ENCODE measurements at regions not wholly inside any gene's neighbourhood (a gene's known extent, or its start where the extent isn't known, plus 50 kb on each side); places are given as distances from the start of the nearest gene placed in this dataset.

DNA sequence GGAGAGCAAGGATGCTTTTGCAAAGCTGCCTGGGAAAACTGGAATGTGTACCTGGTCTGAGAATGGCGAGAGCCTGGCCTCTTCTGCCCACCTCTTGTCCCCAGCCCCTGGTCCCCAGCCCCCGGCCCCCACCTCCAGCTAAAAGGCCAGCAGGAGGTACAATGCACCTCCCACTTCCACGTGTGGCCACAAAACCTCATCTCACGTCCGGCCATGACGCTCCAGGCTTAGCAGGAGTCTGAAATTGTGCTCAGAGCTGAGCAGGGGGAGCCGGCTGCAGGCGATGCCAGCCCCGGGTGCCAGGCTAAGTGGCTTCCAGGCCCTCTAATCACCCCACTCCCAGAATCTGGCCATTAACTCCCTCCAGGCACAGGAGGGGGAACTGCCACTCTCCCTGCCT is 83.1 kb upstream of the PRR20G start:
- DNase-seq: no peak

DNA sequence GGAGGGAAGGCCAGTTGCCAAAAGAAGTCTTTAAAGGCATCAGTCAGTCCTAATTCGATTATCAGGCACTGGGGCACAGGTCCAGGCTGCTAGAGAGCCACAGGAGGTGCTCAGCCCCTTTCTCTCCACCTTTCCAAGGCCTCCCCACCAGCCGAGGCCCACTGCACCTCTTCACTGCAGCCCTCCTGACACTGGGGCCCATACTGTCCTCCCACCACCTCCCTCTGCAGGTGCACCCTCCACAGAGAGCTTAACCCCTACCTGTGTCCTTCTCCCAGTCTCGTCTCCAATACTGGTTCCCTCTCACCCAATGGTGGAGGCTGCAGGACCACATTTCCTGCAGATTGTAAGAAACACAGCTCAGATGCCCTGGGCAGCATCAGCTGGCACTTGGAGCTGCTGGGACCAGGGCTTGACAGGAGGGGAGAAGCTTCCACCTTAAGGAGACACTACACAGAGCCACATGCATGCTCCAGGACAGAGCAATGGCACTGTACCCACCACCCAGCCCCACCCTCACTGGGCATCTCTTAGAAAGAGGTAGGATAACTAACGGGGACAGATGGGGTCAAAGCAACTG is 81.6 kb upstream of the PRR20G start:
- no peak for DNase-seq

DNA sequence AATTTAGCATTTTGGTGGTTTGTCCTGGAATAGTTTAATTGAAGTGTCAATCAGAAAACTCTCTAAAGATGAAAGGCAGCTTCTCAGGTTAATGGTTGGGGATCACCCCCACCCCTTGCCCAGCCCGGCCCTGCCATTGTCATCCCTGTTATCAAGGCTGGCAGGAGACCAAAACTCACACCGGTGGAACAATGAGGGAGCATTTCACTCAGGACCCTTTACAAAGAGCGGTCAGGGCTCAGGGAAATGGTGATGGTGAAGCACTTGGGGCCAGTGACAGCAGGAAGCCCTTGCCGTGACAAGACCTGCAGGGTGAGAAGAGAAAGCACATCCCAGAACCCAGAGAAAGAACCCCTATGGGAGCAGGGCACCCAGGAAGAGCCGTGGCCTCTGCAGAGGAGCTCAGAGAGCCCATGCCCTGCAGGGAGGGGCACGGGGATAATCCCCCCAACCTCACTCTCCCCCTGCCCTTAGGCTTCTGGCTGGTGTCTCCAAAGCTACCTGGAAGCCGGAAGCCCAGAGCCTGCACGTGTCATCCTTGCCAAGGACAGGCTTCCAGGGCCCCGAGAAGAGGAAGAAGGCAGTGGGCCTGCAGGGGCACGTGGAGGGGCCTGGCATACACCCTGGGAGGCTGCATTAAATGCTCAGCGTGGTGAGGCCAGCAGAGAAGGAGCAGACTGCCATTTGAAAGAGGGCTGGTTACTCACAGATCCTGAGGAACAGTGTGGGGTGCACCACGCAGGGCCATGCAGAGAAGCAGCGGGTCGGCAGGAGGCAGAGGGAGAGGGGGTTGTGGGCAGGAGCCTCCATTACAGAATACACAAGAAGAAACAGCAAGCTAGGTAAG is 80.6 kb upstream of the PRR20G start:
- no peak for DNase-seq

DNA sequence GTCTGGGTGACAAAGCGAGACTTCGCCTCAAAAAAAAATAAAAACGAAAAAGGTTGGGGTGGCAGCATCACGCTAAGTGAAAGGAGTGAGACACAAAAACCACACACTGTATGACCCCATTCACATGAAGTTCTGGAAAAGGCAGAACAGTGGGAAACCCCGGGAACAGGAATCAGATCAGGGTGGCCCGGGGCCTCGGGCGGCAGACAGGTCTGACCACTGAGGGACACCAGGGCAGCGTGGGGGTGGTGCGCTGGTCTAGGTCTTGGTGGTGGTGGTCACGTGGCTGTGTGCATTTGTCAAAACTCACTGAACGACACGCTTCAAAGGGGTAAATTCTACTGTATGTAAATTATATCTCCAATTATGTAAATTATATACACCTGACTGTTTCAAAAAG is 79.7 kb upstream of the PRR20G start:
- DNase-seq: no peak

DNA sequence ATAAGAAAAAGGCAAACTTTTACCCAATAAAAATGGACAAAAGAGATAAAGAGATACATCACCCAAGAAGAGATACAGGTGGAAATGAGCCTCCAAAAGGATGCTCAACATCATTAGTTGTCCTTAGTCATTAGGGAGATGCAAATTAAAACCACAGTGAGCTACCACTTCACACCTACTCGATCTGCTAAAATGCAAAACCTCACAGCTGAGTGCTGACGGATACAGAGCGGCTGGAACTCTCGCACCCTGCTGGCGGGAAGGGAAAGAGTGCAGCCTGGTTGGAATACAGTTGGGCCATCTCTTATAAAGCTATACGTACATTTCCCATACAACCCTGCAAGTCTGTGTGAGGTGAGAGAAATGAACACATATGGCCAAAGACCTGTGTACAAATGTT is 78.5 kb upstream of the PRR20G start:
- no peak for DNase-seq

DNA sequence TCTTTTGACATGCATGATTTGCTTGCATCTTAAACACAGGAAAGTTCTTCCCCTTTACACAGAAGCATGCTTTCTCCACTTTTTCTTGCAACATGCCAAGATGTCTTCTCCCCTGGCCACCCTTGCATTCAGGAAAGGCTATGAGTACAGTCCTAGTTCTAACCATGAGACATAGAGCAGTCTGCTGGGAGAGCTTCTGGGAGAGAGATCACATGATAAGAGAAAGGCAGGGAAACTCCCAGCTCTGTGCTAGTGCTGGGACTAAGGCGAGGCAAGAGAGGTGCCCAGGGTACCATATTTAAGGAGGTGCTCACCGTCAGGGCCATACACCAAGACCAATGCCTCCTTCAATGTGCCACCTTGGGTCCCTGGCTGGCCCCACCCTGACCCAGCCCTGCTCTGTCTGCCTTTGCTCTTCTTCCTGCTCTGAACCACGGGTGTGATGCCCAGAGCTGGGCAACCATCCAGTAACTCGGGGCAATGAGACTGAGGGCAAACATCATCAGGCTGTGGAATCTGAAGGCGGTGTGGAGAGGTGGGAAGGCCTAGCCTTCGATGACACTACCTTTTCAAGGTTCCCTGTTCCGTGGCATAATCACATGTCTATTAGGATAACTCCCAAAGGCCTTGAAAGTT is 77.4 kb upstream of the PRR20G start:
- no peak for DNase-seq

DNA sequence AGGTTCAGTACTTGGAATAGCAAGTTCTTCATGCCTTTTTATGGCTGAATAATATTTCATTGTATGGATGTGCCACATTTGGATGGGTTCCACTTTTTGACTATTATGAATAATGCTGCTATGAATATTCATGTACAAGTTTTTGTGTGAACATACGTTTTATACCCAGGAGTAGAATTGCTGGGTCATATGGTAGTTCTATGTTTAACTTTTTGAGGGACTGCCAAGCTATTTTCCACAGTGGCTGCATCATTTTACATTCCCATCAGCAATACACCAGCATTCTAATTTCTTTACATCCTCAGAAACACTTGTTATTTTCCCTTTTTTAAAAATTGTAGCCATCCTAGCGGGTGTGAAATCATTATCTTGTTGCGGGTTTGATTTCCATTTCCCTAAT is 76.0 kb upstream of the PRR20G start:
- DNase-seq: no peak

DNA sequence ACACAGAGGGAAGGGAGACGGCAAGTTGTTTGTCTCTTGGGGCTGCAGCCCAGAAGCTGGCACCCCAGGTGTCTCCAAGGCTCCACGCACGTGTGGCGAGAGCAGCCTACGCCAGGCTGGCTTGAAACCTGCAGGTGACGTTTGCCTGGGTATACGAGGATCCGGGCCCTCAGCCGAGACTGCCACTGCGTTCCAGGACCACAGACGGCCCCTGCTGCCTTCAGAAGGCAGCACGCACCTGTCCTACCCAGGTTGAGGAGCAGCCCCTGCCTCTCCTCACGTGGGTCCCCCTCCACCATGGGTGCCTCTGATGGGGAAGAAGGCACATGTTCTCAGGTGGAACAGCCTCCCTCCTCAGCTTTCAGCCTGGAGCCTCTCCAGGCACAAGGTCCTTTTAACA is 75.3 kb upstream of the PRR20G start:
- no peak for DNase-seq

DNA sequence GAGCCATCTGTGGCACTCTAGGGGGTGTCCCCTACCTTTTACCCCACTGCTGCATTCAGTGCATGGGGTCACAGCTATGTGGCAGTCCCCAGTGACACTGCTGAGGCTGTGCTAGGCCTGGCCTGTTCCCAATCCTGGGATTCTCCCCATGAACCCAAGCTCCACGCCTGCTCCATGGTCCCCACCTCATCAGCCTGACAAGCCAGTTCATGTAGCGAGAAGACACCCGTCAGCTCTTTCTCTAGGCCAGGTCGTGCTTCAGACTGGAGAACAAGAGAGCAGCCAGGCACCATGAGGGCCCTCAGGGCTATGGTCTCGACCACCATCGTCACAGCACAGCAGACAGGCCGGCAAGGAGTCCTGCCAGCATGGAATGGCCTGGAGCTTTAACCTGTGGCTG is 72.8 kb upstream of the PRR20G start:
- DNase-seq: no peak

DNA sequence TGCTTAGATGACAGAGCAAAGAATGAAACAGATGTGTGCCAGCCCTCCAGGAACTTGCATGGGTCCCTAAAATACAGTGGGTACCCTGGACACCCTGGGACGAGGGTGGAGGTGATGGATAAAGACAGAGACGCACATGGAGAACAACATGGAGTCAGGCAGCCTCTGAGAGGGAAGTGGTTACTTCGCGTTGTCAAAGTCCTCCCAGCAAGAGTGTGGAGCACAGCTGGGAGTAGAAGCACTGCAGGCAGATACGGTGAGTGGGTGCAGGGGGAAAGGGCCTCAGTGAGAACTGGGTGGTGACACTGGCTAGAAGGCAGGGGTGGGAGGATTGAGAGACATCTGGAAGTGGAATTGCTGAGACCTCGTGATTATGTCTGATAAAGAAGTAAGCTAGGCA is 70.8 kb upstream of the PRR20G start:
- no peak for DNase-seq

DNA sequence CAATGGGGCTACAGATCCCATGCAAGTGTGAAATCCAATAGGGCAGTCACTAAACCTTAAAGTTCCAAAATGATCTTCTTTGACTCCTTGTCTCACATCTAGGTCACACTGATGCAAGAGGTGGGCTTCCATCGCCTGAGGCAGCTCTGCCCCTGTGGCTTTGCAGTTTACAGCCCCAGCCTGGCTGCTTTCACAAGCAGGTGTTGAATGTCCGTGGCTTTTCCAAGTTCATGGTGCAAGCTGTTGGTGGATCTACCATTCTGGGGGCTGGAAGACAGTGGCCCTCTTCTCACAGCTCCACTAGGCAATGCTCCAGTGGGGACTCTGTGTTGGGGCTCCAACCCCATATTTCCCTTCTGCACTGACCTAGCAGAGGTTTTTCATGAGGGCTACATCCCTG is 68.5 kb upstream of the PRR20G start:
- DNase-seq: no peak

DNA sequence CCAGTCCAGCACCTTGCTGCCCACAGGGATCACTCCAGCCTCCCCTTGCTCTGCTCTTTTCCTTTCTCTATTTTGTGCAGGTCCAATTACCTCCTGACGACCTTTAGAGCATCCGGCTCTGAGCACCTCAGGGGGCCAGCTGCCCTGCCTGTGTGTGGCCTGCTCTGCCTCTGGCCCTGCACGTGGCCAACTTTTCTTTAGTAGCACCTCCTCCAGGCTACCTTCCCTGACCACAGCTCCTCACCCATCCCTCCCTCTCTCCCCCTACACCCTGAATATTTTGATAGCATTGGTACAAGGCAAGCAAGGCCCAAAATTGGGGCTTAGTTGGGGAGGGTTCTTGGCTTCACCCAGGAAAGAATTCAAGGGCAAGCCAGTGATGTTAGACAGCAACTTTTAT is 66.9 kb upstream of the PRR20G start:
- no peak for DNase-seq

DNA sequence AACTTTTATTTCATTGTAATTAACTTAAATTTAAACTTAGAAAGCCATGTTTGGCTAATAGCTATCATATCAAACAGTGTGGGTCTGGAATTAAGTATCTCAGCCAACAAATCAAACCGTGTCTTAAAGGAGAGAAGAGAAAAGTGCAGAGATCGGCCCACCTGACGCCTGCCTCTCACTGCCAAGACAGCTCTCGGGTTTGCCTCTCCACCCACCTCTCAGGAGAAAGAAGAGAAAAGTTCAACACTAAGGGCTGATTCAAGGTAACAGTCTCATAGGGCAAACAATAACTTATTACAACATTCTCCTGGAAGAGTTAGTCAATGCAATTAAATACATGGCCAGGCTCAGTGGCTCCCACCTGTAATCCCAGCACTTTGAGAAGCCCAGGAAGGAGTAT is 64.8 kb upstream of the PRR20G start:
- no peak for DNase-seq

DNA sequence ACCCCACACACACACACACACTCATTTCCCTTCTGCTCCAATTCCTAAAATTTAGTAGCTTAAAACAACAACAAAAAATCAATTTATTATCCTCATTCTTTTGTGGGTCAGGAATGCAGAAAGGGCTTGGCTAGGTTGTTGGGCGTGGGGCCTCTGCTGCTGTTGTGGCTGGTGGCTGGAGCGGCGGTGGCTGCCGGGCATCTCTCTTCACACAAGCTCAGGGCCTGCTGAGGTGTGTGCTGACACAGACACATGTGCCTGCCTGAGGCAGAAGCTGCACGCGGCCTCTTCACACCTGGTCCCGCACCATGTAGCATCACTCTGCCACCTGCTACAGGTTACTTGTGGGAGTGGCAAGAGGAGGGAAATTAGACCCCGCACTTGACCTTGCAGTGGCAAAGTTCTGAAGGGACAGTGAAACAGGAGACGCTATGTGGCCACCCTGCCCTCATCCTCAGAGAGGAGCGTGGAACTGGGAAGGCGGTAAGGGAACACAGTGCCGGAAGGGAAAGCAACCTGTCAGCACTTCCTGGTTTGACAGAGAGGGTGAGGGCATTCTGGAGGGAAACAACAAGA is 64.0 kb upstream of the PRR20G start:
- no peak for DNase-seq

DNA sequence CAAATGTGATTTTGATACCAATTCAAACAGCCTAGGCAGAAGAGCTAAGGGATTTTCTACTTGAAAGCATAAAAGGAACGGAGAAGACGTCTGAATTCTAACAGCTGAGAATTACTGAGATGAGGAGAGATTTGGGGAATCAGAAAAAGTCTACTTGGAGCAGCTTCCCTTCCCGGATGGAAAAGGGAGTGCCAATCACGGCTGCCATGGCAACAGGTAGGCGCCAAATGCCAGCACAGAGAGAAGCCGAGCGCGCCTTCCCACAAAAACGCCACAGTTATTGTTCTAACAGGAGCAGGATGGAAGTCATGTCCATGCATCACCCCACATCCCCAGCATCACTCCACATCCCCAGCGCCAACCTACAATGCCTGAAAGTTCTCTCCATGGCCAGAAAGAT is 63.5 kb upstream of the PRR20G start:
- DNase-seq: no peak

DNA sequence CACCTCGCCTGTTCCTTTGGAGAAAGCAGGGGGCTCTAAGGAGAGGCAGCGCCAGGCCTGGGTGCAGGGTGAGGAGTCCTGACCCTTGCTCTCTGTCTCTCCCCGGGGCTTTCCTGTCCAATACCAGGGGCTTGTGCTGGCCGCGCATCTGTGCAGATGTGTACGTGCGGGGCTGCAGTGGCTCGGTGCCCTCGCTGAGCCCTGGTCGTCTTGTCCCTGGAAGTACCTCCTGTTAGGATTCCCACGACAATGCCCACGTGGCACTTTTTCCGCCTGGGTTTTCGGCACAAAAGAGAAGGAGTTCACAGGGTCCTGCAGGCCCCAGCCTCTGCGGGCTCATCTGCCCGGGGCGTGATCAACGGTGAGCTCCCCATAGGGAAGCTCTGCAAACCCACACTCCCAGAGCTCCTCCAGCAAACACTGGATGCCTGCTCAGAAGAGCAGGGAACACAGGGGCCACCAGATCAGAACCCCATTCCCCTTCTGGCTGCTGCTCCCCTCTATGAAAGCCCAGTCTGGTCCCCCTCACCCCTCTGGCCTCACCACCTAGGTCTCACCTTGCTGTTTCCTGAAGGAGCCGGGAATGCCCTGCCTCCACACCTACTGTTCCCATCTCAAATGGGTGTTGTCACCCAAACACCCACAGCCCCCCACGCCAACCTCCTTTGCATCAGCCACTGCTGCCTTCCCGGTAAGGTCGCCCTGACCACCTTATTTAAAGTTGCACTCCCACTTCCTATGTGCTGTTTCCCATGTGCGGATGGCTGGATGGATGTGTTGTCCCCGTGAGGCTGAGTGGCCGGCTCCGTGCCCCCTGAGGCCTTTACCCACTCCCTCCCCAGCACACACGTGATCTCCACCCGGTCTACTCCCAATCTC is 62.6 kb upstream of the PRR20G start:
- DNase-seq: no peak

DNA sequence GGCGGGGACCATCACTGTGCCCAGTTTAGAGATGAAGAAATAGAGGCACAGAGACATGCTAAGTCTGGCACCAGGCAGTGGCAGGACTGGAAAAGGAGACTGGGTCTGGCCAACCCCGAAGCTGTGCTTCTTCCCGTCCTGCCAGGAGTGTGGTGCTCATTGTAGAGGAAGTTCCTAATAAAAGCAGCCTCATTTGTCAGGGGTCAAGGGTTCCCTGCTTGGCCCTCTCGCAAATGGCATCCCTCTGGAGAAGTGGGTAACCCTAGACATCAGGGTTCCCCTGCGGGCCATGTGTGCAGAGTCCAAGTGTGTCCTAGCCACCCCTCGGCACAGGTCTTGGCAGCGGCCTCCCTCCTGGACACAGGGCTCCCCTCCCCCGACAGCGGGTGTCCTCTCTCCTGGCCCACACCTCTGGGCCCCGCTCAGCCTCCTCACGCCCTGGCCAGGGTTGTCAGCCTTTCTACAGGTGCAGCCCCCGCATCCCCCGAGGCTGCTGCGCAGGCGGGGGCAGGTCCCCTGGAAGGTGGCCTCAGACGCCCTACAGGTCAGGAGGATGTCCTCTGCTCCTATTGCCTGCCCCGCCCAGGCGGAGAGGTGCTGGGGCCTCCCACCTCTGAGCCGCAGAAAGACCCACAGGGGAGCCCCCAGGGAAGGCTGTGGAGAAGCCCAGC is 61.8 kb upstream of the PRR20G start:
- no peak for DNase-seq

DNA sequence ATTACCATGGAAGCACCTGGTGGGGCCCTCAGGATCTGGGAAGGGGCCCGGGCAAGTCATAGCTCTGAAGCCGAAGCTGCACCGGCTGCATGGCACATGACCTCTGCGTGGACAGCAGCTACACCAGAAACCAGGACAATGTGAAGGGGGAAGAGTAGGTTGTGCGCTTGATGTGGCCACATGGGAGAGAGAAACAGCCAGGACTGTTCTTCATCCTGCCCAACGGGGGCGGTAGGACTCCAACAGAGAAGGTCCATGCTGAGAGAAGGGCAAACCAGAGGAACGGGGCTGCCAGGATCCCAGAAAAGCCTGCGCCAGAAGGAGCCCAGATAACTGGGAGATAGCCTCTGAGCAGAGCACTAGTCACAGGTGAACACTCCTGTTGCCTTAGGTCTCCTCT is 54.9 kb upstream of the PRR20G start:
- DNase-seq: no peak

DNA sequence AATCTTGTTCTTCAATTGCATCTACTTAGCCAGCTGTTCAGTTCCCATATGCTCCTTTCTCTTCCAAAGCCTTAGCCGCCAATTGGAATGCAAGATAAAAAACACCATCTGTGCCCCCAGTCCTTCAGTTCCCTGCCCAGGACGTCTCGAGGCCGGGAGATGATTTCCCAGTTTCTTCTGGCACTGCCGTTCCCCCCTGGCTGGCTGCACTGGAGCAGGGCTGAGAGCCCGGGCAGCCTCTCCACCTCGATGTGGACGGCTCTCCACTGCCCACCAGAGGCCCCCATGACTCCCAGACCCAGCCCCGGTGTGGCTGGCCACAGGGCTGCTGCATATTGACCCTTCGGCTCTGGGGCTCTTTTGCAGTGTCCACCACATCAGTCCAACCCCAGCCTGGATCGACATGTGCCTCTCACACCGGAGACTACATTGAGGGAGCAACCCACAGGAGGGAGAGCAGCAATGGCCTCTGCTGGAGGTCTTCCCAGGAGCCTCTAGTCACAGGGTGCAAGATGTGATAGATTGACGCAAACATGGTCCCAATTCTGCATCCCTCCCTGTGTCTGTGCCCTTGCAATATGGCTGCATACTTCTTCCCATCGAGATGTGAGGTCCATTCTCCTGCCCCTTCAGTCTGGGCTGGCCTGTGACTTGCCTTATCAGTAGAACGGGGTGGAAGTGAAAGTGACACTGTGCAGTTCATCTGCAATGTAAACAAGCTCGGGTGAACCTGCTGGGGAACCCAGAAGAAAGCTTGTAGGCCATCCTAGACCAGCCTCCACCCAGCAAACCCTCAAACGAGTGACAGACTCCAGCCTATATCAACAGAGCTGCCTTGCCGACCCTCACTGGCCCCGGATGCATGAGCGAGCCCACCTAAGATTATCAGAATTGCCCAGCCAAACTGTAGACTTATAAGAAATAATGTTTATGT is 52.3 kb upstream of the PRR20G start:
- no peak for DNase-seq

DNA sequence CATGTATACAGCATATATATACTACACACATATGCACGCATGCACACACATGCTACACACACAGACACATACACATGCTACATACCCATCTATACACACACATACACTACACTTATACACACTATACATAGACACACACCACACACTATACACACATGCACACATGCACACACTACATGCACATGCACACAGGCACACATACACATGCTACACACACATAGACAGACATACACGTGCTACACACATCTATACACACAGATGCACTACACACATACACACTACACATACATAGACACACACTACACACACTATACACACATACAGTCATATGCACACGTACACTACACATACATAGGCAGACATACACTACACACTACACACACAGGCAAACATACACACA is 51.2 kb upstream of the PRR20G start:
- DNase-seq: no peak

DNA sequence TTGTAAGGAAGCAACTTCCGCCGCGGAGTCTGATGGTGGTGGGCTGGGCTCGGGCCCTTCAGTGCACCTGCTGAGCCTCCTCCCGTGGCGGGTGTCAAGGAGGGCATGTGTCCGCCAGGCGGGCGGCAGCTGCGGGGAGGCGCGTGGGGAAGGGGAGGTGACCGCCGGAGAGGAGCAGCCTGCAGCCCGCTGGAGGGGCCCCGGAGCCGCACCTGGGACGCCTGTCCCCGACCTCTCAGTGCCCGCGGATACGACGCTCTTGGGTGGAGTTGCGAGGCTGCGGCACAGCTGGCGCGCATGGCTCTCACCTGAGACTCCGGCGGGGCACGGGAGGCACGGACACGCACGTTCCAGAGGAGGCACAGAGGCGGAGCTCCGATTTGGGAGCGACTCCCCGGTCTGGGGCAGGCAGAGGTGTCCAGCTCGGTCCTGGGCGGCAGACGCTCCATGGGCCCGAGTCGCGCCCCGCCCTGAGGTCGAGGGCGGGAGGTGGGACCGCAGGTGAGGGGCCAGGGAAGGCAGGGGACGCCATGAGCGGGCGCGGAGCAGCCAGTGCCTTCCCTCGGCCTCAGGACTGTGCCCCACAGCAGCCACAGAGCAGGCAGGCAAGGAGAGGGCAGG is 50.2 kb upstream of the PRR20G start:
- DNase-seq: no peak

Data from effector CD4-positive, alpha-beta T cell (primary cell).